ENCODE measurements at regions not wholly inside any gene's neighbourhood (a gene's known extent, or its start where the extent isn't known, plus 50 kb on each side); places are given as distances from the start of the nearest gene placed in this dataset.
"Not testable (repeated sequence)": the region's sequence is repeated elsewhere in the genome, so short reads cannot be mapped to it uniquely, and the experiment has no call there.

DNA sequence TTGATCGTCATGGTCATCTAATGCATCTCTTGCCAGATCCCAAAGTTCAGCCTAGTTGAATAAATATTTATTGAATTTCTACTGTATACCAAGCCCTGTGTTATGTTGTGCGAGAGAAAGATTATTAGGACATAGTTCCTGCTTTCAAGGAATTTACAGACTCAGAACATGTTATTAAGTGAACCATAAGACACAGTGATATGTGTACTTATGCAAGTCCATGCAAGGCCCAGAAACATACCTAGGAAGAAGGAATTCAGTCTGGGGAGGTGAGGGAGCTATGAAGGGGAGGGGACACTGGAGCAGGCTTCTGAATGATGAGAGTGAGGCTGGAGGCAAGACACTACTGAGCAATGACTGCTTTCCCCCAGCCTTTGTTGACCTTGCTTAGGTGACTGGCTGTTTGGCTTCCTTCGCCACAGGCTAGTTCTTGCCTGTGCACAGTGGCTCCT lies 81.4 kb downstream of the ACAA2 start:
- DNase-seq: no peak

DNA sequence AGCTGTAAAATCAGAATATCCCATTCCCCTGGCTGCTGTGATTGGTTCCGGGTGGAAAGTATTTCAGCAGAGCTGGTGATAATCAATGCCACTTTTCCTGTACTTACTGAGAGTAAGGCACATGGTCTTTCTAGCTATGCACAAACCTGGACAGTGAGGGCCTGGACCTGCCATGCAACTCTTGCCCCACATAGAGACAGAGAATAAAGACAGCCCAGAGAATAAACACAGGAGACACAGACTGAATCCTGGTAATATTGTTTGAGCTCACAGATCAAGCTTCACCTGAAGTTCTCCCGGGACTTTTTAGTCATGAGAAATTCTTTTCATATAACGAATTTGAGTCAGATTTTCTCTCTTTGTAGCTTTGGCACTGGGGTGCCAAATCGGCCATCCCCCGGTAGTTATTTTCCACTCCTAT lies 81.9 kb downstream of the ACAA2 start:
- no peak for DNase-seq

DNA sequence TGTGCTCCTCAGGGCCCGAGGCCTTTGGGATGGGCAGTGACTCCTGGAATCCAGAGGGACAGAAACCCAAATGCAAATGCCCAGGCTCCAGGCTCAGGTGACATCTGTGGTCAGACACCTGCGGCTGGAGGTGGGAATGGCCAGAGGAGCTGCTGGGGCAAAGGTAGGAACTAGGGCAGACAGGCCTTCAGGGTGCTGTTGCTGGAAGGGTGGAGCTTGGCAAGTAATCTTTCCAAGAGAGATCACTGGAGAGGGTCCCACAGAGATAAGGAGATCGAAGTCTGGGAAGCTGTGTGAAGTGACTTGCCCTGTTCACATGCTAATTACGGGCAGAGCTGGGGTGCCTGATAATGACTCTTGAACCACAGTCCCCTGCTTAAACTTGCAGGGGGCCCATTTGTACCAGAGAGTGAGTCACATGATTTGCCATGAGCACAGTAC lies 82.4 kb downstream of the ACAA2 start:
- DNase-seq: no peak

DNA sequence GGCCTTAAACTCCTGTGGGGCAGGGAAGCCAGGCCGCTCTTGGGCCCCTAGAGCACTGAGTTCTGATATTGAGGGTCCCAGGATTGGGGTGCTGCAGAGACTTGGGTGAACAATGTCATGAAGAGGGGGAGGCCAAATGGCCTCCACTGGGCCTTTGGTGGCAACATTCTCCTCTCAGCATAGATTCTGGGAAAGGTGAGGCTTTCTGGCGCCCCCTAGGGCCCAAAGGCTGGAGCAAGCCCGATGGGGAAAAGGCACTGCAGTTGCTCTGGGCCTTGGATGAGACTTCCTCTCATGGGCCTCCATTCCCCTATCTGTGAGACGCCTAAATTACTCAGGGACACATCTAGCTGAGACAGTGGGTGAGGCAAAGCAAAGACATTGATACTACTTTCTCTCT lies 84.8 kb downstream of the ACAA2 start:
- DNase-seq: peak in 1 of 2 experiments; percentile 48

DNA sequence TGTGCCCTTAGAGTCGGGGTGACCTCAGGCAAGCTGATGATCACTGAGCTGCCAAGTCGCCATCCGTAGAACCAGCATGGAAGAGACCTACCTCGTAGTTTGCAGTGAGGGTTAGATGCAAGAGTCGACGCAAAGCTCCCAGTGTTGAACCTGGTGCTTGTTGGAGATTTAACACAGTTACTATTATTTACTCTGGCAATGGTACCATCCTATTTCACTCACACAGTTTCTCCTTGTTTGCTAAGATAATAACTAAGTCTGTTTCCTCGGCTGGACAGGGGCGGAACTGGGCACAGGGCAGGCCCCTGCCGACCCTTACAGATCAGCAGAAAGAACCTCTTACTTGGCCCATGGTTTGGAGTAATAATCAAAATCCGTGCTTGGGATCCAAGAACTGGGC lies 85.5 kb downstream of the ACAA2 start:
- no peak for DNase-seq

DNA sequence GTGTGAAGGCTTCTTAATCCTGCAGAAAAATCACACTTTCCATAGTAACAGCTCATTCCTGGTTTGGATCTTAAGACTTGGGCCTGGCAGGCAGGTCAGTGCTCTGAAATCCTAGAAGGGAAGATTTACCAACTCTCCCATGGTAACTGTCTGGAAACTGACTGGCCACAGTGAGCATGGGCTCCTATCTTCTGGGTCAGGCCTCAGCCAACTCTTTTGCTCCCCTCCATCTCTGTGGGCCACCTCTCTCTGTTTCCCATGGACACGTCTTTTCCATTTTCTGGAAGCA lies 86.7 kb downstream of the ACAA2 start:
- no peak for DNase-seq

DNA sequence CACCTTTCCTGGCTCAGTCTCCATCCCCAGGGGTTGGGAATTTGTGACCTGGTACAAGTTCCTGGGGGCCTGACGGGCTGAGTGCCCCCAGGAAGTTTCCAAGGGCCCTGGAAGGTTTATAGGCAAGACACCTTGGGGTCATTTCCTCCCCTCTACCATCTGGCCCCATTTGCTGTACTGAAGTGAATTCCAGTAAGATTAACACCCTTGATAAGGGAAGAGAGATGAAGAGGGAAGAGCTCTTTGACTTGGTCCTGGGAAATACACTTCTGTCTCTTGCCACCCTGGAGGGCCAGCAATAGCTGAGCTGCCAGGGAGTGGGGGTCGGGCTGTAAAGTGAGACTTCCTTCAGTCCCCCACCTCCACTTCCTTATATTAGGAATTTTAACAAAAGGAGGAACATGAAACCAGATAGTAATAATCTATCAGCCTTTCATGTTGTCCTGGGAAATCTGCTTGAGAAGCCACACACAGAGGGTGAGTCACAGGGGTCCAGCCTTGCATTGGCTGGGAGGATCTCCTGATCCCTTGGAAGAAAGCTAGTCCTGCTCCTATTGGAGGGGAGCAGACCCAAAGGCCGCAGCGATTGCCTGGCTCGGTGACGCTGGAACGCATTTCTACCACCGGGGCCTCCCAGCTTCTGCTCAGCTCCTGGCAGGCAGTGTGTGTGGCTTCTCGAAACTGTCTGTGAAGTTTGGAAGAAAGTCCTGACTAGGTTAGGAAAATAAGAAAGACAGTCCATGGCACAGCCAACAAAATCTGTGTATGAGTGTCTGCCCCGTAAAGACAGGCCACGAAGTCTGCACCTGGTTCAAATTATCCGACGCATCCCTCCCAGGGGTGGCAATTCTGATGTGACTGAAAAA lies 87.3 kb downstream of the ACAA2 start:
- no peak for DNase-seq

DNA sequence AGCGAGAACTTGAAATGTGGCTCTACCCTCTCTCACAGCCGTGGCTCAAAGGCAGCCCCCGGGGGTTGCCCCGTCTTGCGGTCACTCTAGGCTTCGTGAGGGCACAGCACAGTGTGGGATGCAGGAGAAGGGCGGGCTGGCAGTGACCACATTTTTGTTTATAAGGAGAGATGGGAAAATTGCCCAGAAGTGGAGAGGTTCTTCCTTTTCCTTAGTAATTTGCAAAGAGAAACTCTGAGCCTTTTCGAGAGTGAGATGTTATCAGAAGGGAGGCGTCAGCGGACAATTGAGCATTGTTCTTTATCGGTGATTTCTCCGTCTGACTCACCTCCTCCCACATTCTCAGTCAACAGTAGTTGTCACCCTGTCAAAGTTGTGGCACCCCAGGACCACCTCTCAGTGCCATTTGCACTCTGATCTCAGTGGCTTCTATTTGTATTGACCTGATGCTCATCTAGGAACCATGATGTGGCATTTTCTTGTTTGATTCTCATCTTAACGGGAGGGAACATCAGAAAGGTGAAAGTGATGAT lies 89.6 kb downstream of the ACAA2 start:
- no peak for DNase-seq

DNA sequence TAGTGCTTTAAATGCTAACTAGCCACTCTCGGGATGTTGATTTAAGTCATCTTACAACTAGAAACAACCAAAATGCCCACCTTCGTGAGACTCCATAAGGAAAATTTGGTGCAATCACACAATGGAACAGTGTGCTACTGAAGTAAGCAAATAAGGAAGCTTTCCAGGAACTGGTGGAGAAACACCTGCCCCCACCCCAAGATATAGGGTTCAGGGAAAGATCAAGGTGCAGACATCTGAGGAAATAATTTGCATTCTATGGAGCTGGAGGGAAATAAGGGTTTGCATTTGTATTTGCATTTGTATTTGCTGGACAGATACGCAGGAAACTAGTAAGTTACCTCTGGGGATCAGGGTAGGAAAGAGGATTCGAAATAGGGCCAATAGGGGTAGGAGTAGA lies 90.9 kb downstream of the ACAA2 start:
- no peak for DNase-seq

DNA sequence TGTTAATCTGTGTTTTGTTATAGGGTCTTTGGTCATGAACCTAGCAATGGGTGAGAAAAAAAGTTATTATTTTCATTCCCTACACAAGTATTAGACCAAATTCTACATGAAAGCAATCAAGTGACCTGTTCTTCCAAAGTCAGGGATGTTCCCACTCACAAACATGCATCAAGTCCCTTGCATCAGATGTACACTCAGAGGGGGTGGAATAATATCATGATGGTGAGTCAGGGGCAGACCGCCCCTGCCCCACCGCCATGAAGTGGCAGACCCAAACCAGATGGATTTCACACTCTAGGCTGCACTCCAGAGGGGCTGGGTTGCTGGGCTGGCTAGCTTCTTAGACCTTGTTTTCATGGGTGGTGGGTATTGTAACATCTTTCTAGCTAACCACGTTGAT lies 91.4 kb downstream of the ACAA2 start:
- no peak for DNase-seq

DNA sequence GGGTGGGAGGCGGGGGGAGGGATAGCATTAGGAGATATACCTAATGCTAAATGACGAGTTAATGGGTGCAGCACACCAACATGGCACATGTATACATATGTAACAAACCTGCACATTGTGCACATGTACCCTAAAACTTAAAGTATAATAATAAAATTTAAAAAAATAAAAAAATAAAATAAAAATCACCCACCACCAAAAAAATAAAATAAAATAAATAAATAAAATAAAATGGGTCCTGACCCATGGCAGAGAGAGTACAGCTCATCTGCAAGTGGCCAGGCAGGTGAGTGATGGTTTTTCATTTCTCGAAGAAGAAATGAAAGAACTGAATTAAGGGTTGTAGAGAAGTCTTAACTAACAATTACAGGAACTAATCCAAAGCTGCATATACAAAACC lies 92.4 kb downstream of the ACAA2 start:
- DNase-seq: not testable (repeated sequence)

DNA sequence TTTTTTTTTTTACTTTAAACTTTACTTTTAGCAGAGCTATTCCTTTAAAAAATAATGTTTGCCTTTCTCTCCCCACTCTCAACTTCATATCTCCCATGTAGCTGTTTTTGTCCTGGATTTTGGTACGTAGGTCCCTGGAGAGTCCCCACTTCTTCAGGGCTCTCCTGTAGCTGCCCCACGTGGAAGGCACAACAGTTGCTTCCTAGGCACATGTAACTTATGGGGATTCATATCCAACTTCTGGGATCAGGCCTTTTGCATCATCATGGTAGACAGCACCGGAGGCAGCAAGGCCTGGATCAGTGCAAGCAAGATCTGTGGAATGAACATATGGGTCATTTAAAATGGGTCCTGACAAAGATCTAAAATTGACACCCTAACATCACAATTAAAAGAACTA lies 95.7 kb downstream of the ACAA2 start:
- DNase-seq: no peak

DNA sequence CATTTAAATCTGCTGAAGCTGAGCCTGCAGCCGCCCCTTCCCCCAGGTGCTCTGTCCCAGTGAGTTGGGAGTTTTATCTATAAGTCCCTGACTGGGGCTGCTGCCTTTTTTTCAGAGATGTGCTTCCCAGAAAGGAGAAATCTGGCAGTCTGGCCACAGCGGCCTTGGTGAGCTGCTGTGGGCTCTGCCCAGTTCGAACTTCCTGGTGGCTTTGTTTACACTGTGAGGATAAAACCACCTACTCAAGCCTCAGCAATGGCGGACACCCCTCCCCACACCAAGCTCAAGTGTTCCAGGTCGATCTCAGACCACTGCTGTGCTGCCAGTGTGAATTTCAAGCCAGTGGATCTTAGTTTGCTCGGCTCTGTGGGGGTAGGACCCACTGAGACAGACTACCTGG lies 97.3 kb downstream of the ACAA2 start:
- DNase-seq: no peak

DNA sequence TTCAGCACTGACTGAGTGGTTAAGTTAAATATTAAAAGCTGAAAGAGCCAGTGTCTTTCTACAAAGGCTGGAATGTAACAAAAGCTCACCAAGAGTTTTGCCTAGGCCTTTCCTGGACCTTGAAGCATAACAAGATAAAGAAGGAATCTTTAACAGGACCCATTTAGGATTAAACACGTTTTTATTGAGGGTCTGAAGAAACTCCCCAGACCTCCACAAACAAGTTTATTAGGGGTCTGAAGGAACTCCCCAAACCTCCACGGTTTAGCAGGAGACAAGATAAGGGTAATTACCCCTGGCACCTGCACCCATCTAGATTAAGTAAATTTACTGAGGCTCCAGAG lies 104.0 kb downstream of the ACAA2 start:
- no peak for DNase-seq

DNA sequence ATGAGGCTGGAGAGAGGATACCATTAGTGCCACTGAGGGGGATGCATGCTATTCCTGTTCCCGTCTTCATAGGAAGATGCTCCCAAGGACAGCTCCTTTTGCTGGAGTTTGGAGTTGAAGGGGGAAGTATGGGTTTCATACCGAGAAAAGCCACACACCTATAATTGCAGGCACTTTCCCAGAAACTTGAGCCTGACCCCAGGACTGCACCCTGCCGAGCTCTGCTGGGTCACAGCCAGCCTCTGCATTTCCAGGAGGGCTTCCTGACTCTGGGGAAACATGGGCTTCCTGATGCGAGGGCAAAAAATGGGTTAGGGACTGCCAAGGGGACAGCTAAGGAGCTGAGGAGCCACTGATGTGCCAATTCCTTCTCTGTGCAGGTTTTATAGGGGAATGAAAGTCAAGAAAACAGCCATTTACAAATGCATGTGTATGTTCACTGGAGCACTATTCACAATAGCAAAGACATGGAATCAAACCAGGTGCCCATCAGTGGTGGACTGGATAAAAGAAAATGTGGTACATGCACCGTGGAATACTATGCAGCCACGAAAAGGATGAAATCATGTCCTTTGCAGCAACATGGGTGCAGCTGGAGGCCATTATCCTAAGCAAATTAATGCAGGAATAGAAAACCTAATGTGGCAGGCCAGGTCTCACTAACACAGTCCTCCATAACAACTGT lies 104.5 kb downstream of the ACAA2 start:
- DNase-seq: no peak

DNA sequence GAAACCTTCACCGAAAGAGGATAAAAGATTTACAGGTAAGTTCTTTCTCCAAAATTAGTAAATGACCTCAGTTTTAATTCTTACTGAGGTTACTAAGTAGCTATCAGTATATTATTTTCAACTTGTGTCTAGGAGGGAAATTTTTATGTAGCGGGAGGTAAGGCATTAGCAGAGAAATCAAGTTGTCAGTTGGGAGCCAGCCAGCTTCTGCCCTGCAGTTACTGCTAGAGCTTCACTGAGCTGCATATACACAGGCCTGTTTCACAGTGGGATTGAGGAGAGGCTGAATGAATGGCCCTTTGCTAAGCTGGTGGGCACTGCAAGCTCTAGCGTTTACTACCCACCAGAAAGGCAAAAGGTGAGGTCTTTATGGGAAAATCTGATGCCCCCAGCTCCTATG lies 105.7 kb downstream of the ACAA2 start:
- no peak for DNase-seq

DNA sequence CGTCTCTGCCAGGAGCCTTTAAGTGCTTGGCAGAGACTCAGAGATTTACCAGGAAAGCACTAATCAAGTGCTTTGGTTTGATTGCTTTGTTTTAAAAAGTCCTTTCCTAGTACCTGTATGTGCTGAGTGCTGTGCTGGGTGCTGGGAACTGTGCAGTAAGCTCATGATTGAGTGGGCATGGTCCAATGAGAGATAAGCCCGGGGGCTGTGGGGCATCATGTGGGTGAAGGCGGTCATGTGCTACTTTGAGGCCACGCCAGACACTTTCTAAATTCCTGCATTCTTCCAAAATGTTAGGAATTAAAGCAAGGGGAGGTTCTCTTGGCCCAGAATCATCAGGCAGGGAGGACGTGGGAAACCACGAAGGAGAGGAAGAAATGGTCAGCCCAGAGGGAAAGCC lies 109.0 kb downstream of the ACAA2 start:
- no peak for DNase-seq

DNA sequence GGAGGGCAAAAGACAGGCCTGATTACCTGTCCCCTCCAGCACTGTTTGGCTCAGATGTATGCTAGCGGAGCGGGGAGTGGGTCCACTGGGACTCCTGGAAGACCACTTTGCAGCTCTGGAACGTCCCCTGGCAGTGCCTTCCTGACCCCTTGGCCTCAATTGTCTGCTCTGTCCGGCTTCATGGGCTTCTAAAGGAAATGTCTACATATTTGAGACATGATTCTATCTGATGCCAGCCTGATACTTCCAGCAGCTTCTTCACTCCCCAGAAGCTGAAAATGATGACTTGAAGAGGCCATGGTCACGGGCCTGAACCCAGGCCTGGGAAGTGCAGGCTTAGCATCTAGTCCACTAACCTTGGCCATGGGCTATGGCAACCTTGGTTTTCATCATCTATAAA lies 112.1 kb downstream of the ACAA2 start:
- no peak for DNase-seq

DNA sequence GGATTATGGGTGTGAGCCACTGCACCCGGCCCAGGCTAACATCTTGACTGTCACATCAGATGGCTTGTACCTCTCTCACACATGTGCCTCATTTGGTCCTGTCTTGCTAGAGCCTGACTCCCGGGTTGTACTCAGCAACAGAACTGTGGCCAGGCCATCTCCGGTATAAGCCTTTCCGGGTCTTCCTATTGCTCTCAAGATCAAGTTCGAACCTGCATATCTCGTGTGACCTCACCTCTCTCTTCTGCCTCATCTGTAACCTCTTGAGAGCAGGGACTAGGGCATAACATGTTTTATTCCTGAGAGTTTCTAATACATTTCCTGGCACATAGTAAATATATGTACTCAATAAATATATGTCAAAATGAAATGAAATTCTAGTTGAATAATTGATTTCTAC lies 114.0 kb downstream of the ACAA2 start:
- DNase-seq: no peak

DNA sequence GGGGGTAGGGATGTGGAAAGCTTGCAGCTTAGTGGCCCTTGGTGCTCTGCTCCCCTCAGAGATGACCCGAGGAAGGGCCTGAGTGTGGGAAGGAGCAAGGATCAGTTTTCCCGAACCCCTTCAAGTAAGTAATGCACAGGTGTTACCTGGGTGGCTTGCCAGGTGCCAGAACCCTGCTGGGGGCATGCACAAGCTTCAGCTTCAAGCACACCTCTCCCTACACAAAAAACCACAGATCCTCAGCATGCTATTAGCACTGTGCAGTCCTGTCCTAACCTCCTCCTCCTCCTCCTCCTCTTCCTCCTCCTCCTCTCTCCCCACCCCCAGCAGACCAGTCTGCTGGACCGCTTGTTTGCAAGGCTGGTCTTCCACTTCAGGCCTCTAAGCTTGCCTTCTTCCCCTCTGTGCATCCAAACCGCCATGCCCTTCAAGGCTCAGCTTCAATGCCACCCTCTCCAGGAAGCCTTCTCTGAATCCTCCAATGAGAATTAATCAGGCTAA lies 114.8 kb downstream of the ACAA2 start:
- DNase-seq: no peak

DNA sequence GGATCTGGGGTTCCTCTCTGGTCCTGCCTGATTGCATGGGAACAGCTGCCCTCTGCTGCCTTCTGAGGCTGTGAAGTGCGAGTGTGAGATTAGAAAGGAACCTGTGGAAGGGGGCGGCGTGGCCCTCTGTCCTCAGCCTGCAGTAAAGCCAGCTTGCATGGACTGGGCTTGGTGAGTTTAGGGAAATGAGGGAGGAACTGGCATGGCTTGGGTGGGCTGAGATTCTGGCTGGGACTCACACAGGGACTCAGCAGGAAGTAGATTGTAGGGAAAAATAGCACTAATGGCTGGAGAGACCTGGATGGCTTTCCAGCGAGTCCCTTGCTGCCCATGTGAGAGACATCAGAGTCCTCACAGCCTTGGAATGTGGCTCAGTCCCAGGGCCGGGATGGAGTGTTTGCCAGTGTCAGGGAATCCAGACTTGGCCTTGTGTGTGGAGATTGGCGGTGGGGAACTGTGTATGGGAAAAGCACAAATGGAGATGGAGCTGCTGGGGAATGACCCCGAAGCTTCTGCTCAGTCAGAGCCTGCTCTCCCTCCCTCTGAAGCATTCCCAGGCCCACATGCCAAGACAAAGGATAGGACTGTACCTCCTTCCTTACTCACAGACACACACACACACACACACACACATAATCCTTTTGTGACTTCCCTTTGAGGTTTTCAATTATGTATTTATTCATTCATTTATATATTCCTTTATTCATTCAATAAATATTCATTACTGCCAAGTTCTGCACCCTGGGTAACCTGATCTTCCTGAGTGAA lies 115.4 kb downstream of the ACAA2 start:
- DNase-seq: no peak

DNA sequence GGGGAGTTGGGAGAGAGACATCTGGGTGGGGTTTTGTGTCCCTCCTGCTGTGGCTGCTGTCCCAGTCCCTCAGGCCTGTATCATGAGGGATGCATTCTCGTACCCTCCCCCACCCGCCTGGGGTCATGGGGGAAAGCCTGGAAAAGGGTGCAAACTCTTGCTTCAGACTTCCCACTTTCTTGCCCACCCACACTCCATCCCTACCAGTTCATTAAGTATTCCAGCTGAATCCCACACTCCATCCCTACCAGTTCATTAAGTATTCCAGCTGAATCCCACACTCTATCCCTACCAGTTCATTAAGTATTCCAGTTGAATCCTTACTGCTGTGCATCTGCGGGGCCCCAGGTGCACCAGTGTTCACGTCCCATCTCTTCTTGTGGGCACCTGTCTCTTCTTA lies 116.3 kb downstream of the ACAA2 start:
- DNase-seq: no peak

DNA sequence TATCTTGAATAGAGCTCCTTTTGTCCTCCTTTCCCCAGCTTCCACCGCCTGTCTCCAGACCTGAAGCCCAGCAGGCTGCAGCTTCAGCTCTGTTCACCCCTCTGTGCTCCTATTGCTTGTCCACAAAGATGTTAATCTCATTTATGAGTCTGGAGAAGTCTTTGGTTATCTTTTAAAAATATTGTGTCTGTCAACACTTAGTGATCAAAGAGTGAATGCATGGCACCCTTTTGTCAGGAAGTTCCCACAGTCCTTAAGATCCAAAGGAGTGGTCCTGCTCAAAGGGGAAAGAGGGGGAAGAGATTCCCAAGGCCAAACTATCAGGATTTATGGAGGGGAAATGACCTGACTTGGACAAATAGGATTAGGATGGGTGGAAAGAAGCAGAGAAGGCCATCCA lies 118.9 kb downstream of the ACAA2 start:
- DNase-seq: no peak

DNA sequence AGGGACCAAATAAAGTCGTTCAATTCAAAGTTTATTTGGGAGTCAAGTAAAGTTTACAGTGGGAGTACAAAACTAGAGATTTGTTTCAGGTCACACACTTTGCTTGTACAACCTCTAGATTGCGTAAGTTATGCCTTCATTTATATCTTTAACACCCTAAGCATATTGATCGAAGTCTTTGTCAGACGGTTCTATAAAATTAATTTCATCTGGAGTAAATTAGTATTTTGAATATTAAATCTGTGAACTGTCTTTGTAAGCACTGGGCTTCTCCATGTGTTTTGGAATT lies 119.7 kb downstream of the ACAA2 start:
- no peak for DNase-seq

Measured in NCI-H1930 (cell line).